Bronchial epithelial cell (primary cell): ENCODE measurements at regions not wholly inside any gene's neighbourhood (a gene's known extent, or its start where the extent isn't known, plus 50 kb on each side); places are given as distances from the start of the nearest gene placed in this dataset.

Experiments
- DNase-seq: peaks from one replicate; pipeline ENCODE4 v3.0.0-alpha.2; 2010; ENCODE audit warnings: low read depth
- FAIRE-seq: peaks from 2 replicates; lab custom pipeline; 2011; peaks lifted over from hg19 to GRCh38; lab: Jason Lieb, UNC
- H3K27me3 ChIP-seq: 2 replicates; pipeline ENCODE4 v1.5.1; 2011; ENCODE audit warnings: low read length; ENCODE audit not compliant: control insufficient read depth, insufficient read depth
- H3K36me3 ChIP-seq: 2 replicates; pipeline ENCODE4 v1.5.1; 2011; ENCODE audit warnings: low read length; ENCODE audit not compliant: control insufficient read depth, insufficient read depth
- H3K4me3 ChIP-seq: 2 replicates; pipeline ENCODE4 v1.5.1; 2011; ENCODE audit warnings: mild to moderate bottlenecking, low read depth, low read length, control low read depth
- TF ChIP-seq, protein P1 (sequence below): IDR thresholded peaks from 2 replicates; pipeline ENCODE4 v1.5.1; 2011; ENCODE audit warnings: mild to moderate bottlenecking, moderate library complexity, low read length, control low read depth, inconsistent platforms; ENCODE audit not compliant: insufficient read depth, severe bottlenecking

DNA sequence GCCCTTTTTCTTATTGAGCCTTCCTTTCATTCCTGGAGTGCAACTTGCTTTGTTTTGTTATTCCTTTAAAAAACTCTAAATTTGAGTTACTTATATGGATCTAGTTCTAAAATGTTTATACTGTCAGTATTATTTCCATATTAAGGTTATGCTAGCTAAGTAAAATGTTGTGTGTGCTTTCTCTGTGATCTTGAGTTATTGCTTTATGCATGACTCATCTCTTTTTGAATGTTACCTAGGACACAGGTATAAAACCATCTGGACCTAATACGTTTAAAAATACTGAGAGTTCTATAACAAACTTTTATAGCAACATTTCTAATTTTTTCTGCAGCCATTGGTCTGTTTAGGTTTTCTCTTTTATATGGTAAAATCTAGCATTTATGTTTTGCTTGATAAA is 132.8 kb upstream of the LGR5 start:
- Histone ChIP-seq H3K27me3 (no peaks in the 10 kb centered on the region), H3K36me3 (no peaks in the 10 kb centered on the region), H3K4me3 (no peak overlapping the region)
- FAIRE-seq (no peak), DNase-seq (peak; percentile 15)
- TF ChIP-seq, protein P1, sequence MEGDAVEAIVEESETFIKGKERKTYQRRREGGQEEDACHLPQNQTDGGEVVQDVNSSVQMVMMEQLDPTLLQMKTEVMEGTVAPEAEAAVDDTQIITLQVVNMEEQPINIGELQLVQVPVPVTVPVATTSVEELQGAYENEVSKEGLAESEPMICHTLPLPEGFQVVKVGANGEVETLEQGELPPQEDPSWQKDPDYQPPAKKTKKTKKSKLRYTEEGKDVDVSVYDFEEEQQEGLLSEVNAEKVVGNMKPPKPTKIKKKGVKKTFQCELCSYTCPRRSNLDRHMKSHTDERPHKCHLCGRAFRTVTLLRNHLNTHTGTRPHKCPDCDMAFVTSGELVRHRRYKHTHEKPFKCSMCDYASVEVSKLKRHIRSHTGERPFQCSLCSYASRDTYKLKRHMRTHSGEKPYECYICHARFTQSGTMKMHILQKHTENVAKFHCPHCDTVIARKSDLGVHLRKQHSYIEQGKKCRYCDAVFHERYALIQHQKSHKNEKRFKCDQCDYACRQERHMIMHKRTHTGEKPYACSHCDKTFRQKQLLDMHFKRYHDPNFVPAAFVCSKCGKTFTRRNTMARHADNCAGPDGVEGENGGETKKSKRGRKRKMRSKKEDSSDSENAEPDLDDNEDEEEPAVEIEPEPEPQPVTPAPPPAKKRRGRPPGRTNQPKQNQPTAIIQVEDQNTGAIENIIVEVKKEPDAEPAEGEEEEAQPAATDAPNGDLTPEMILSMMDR = no peak

DNA sequence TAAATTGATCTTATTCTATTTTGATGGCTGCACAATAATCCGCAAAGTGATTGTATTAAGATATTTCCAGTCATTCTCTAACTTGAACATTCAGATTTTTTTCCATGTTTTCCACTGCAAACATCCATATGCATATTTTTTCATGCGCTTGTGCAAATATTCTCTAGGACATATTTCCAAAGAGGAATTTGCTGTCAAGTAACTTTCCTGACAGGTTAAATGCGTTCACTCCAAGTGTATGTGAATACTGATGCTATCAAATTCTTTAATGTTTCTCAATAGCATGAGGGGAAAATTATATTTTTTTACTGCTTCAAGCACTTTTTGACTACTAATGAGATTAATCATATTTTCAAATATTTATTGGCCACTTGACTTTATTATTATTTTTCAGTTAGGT is 135.3 kb upstream of the LGR5 start:
- Histone ChIP-seq H3K27me3 (no peaks in the 10 kb centered on the region), H3K36me3 (no peaks in the 10 kb centered on the region), H3K4me3 (no peak overlapping the region)
- no peak for FAIRE-seq
- no peak for DNase-seq
- TF ChIP-seq, protein P1 = no peak

DNA sequence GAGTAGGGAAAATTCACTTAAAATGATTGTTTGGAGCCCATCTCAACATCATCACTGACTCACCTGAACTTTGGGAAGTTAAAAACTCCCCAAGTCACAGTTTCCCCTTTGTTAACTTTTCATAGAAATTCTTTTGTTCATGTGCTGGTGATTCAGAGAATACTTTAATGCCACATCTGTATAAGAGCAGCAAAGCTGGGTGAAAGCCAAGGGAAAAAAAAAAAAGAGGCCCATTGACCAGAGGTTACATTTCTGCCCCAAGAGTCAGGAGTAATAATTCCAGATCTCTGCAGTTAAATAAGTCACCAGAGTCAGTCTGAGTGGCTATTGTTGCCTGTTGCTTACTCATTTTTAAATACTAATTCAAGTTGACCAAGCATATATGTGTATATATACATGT is 136.4 kb upstream of the LGR5 start:
- no peaks in the 10 kb centered on the region for H3K36me3 ChIP-seq
- peak; percentile 76 for DNase-seq
- TF ChIP-seq, protein P1 = no peak
- H3K4me3 ChIP-seq = no peak overlapping the region
- H3K27me3 ChIP-seq = no peaks in the 10 kb centered on the region
- no peak for FAIRE-seq

DNA sequence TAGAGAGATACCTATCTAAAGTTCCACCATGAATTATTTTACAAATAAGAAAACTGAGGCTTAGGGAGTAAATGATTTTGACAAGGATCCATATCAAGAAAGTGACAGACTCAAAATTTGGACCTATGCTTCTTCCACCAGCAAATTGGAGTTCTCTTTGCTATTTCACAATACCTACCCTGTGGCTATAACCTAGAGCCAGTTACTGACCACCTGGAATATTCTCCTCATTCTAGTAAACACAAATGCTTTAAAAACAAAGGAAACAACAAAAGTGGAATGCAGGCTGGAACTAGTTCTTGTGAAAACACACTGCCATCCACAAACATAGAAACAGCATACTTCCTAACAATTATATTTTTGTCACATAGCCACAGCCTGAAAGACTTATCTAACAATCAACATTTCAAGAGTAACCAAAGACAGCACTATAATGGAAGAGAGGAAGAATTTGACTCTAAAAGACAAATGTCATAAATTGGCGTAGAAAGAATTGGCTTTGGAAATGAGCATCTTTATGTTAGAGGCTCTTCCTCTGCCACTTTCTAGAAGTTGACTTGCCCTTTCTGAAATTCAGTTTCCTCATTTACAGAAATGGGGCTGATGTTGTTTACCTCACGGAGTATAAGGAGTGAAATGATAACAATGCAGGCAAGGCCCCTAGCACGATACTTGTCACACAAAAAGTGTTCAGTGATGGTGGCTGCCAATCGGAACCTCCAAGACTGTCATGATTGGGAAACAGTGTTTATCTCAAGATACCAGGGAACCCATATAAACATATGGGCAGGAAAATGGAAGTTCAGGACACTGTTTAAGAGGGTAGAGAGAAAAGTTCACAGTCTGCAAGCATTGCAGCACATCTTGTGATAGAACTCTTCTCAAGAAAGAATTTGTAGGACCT is 138.6 kb upstream of the LGR5 start:
- TF ChIP-seq, protein P1 = no peak
- Histone ChIP-seq H3K36me3 (no peaks in the 10 kb centered on the region), H3K27me3 (no peaks in the 10 kb centered on the region), H3K4me3 (no peak overlapping the region)
- DNase-seq = no peak
- peak; percentile 40 for FAIRE-seq

DNA sequence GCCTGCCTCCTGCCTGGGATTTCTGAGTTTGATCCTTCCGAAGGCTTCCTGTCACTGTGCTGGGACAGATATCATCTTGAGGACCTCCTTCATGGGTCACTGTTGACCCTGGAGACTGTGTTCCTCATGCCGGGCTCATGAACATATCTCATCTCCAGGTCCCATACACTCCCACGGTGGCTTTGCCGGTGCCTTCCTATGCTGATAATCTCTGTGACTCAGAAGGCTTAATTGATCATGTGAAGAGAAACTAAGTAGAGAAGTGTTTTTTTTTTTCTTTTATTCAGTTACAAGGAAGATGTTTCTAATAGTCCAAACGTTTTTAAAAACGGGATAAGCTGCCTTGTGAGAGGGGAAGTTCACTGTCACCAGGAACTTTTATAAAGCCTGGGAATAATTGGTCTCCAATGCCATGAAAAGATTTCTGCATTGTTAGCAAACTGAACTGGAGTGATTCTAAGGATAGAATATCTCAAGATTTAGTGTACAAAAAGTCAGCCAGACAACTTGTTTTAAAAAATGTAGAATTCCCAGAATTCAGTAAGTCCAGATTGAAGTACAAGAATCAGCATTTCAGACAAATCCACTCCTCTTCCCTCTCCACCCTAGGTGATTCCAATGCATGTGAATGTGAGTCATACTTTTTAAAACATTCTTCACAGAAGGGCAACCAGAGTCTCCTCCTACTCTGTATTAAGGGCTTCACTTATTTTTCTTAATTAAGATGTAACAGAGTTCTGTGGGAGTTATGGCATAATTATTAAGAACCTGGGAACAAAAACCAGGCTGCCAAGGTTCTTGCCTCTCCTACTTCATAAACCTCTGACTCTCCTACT is 139.8 kb upstream of the LGR5 start:
- Histone ChIP-seq H3K4me3 (no peak overlapping the region), H3K27me3 (no peaks in the 10 kb centered on the region), H3K36me3 (no peaks in the 10 kb centered on the region)
- peak; percentile 53 for DNase-seq
- TF ChIP-seq, protein P1 = no peak
- FAIRE-seq = no peak
